ENCODE measurements at regions not wholly inside any gene's neighbourhood (a gene's known extent, or its start where the extent isn't known, plus 50 kb on each side); places are given as distances from the start of the nearest gene placed in this dataset.

DNA sequence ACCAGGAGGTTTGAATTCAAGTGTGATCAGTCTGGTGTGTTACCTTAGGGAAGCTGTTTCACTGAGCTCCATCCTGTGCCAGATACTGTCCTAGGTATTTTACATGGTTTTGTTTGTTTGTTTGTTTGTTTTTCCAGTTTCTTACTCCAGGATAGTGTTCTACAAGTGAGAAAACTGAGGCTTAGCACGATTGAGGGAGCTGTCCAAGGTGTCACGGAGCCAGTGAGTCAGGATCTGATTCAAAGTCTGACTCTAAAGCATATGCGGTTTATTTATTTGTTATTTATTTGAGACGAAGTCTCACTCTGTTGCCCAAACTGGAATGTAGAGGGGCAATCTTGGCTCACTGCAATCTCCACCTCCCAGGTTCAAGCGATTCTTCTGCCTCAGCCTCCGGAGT lies 79.7 kb upstream of the GNG2 start:
- no peak for DNase-seq

GRCh38 chr14:51781381-51781780 lies 79.0 kb upstream of the GNG2 start:
- no peak for DNase-seq

- no peak for DNase-seq
These were observed 78.0 kb upstream of the GNG2 start for GRCh38 chr14:51782435-51782834.

GRCh38 chr14:51783765-51784164 lies 76.6 kb upstream of the GNG2 start:
- no peak for DNase-seq

- no peak for DNase-seq
These were observed 75.9 kb upstream of the GNG2 start for GRCh38 chr14:51784466-51784865.

GRCh38 chr14:51786227-51786626 lies 74.2 kb upstream of the GNG2 start:
- DNase-seq: no peak

DNA sequence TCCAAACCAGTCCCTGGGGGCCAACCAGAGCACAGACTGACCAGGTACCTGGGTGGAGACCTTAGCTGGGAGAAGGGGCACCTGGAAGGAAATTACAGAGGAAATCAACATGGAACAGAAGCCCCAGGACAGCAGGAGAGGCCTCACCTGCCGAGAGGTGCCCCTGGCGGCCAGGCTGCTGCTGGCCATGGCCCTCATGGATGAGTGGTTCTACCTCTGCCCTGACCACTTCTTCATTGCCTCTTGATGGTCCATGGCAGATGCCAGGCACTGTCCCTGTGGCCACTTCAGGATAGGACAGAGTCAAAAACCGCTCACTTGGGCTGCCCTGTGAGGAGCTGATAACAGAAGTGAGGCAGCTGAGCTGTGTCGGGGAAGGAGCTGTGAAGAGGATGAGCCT lies 73.1 kb upstream of the GNG2 start:
- no peak for DNase-seq

GRCh38 chr14:51789114-51789513 lies 71.3 kb upstream of the GNG2 start:
- DNase-seq: no peak

GRCh38 chr14:51789596-51789995 lies 70.8 kb upstream of the GNG2 start:
- peak in 1 of 51 donors; percentile 1 for DNase-seq

DNA sequence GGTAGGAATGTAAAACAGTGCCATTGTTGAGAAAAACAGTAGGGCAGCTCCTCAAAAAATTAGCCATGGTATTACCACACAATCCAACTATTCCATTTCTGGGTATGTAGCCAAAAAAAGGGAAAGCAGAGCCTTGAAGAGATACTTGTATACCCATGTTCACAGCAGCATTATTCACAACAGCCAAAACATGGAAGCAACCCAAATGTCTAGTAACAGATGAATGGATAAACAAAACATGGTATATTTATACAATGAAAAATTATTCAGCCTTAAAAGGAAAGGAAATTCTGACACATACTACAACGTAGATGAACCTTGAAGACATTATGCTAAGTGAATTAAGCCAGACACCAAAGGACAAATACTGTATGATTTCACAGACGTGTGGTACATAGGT lies 67.6 kb upstream of the GNG2 start:
- no peak for DNase-seq

DNA sequence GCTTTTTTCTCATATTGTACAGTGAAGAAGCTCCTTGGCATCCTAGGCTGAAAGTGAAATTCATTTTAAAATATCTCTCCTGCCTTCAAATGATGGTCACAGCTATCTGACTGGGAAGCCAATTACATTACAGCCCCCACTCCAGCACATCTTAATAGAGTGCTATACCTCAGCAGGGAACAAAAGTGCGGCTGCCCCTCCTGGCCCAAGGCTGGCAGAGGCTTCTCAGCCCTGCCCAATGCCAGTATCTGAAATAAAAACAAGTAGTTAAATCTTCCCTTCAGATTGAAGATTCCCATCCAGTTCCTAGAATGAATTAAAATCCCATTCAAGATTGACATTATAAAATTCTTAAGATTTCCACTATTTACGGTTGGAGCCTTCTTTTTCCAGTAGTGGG lies 54.9 kb upstream of the GNG2 start:
- no peak for DNase-seq

GRCh38 chr14:51806026-51807023 lies 54.1 kb upstream of the GNG2 start:
- DNase-seq: no peak

- no peak for DNase-seq
These were observed 53.1 kb upstream of the GNG2 start for GRCh38 chr14:51807356-51807755.

All from hypothalamus (tissue), 51 donors.